ENCODE measurements at regions not wholly inside any gene's neighbourhood (a gene's known extent, or its start where the extent isn't known, plus 50 kb on each side); places are given as distances from the start of the nearest gene placed in this dataset.

GRCh38 chr11:92636543-92637188 lies 332.8 kb upstream of the MTNR1B start:
- Histone ChIP-seq H3K36me3 (ENCODE audit: control insufficient read depth, insufficient read depth, low read length) (no peaks in the 10 kb centered on the region), H3K27me3 (ENCODE audit: control insufficient read depth, insufficient read depth, low read length) (no peaks in the 10 kb centered on the region), H3K4me3 (ENCODE audit: low read depth in 2 of 2, low read length in 2 of 2) (no peak overlapping the region), H3K4me1 (ENCODE audit: control insufficient read depth, insufficient read depth, low read length) (no peaks in the 10 kb centered on the region), H3K9me3 (ENCODE audit: control insufficient read depth, insufficient read depth, low read depth, low read length) (no peaks in the 10 kb centered on the region), H3K27ac (ENCODE audit: low read length) (no peak overlapping the region)
- ATAC-seq (no peak), DNase-seq (ENCODE audit: low read depth, low spot score) (no peak)
- CTCF ChIA-PET, result no interaction called here
- no TSS peak for BruUV-seq (replicated peaks)
- intact Hi-C loops (cut with micrococcal nuclease; ENCODE audit: unreplicated experiment) (no loop called here), in situ Hi-C loops (cut with HindIII; ENCODE audit: low pct_unique_long_range_greater_than_20kb, low sequenced_read_pairs) (no loop called here)
- TF ChIP-seq, protein P1, sequence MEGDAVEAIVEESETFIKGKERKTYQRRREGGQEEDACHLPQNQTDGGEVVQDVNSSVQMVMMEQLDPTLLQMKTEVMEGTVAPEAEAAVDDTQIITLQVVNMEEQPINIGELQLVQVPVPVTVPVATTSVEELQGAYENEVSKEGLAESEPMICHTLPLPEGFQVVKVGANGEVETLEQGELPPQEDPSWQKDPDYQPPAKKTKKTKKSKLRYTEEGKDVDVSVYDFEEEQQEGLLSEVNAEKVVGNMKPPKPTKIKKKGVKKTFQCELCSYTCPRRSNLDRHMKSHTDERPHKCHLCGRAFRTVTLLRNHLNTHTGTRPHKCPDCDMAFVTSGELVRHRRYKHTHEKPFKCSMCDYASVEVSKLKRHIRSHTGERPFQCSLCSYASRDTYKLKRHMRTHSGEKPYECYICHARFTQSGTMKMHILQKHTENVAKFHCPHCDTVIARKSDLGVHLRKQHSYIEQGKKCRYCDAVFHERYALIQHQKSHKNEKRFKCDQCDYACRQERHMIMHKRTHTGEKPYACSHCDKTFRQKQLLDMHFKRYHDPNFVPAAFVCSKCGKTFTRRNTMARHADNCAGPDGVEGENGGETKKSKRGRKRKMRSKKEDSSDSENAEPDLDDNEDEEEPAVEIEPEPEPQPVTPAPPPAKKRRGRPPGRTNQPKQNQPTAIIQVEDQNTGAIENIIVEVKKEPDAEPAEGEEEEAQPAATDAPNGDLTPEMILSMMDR (IDR thresholded peaks at IDR 0.05), result no peak
- no peak for TF ChIP-seq REST (IDR thresholded peaks at IDR 0.05; ENCODE audit: insufficient read depth in 1 of 2, low read depth in 2 of 2, low read length in 1 of 2)
- no peak for TF ChIP-seq POLR2AphosphoS5 (IDR thresholded peaks at IDR 0.05; ENCODE audit: low read depth, low read length)
- no peak for TF ChIP-seq SIN3A (IDR thresholded peaks at IDR 0.05; ENCODE audit: borderline replicate concordance, insufficient read depth, low read depth, low read length)
- TF ChIP-seq TCF7L2 (IDR thresholded peaks at IDR 0.05; ENCODE audit: low read depth, low read length), result no peak
- POLR2A ChIA-PET, result no interaction called here

GRCh38 chr11:92638678-92639077 lies 330.8 kb upstream of the MTNR1B start:
- no peak for TF ChIP-seq SIN3A (IDR thresholded peaks at IDR 0.05; ENCODE audit: borderline replicate concordance, insufficient read depth, low read depth, low read length)
- no peak for TF ChIP-seq POLR2AphosphoS5 (IDR thresholded peaks at IDR 0.05; ENCODE audit: low read depth, low read length)
- TF ChIP-seq, protein P1 (IDR thresholded peaks at IDR 0.05), result no peak
- TF ChIP-seq REST (IDR thresholded peaks at IDR 0.05; ENCODE audit: insufficient read depth in 1 of 2, low read depth in 2 of 2, low read length in 1 of 2), result no peak
- in situ Hi-C loops (cut with HindIII; ENCODE audit: low pct_unique_long_range_greater_than_20kb, low sequenced_read_pairs), result no loop called here
- intact Hi-C loops (cut with micrococcal nuclease; ENCODE audit: unreplicated experiment), result no loop called here
- ChIA-PET CTCF (no interaction called here), POLR2A (no interaction called here)
- Histone ChIP-seq H3K36me3 (ENCODE audit: control insufficient read depth, insufficient read depth, low read length) (no peaks in the 10 kb centered on the region), H3K9me3 (ENCODE audit: control insufficient read depth, insufficient read depth, low read depth, low read length) (no peaks in the 10 kb centered on the region), H3K27ac (ENCODE audit: low read length) (no peak overlapping the region), H3K4me1 (ENCODE audit: control insufficient read depth, insufficient read depth, low read length) (no peaks in the 10 kb centered on the region), H3K27me3 (ENCODE audit: control insufficient read depth, insufficient read depth, low read length) (no peaks in the 10 kb centered on the region), H3K4me3 (ENCODE audit: low read depth in 2 of 2, low read length in 2 of 2) (no peak overlapping the region)
- ATAC-seq (no peak), DNase-seq (ENCODE audit: low read depth, low spot score) (no peak)
- no TSS peak for BruUV-seq (replicated peaks)

Measured in Panc1 (cell line).